Lung (tissue), 9 donors: ENCODE measurements at regions not wholly inside any gene's neighbourhood (a gene's known extent, or its start where the extent isn't known, plus 50 kb on each side); places are given as distances from the start of the nearest gene placed in this dataset.
"Not testable (repeated sequence)": the region's sequence is repeated elsewhere in the genome, so short reads cannot be mapped to it uniquely, and the experiment has no call there.

ENCODE experiments used
- ATAC-seq: fragments of 200-7000 bp; cut with Tn5 transposase; one replicate; pipeline ENCODE4 v1.9.1; 2020; ENCODE audit warnings: moderate number of reproducible peaks; ENCODE audit not compliant: insufficient read depth, low FRiP score
- DNase-seq, 3 donors: peaks; one replicate each; pipeline ENCODE4 v3.0.0-alpha.2; 2013 to 2017
- H3K27ac ChIP-seq, 2 donors: one replicate each; pipeline ENCODE4 v1.5.1; 2013; ENCODE audit warnings: mild to moderate bottlenecking in 2 of 2, moderate library complexity in 2 of 2, control low read depth in 1 of 2, inconsistent platforms in 1 of 2, low read depth in 1 of 2, low read length in 1 of 2
- H3K27me3 ChIP-seq, 3 donors: one replicate each; pipeline ENCODE4 v1.5.1; 2013; ENCODE audit warnings: low read length in 2 of 3; ENCODE audit not compliant: control insufficient read depth in 3 of 3, insufficient read depth in 3 of 3
- H3K36me3 ChIP-seq, 4 donors: one replicate each; pipeline ENCODE4 v1.5.1; 2013; ENCODE audit warnings: low read length in 4 of 4, mild to moderate bottlenecking in 1 of 4, moderate library complexity in 1 of 4; ENCODE audit not compliant: control insufficient read depth in 4 of 4, insufficient read depth in 4 of 4
- H3K4me1 ChIP-seq, 5 donors: one replicate each; pipeline ENCODE4 v1.5.1; 2013; ENCODE audit warnings: low read length in 5 of 5, mild to moderate bottlenecking in 2 of 5, moderate library complexity in 1 of 5; ENCODE audit not compliant: control insufficient read depth in 5 of 5, insufficient read depth in 5 of 5
- H3K4me3 ChIP-seq: one replicate; pipeline ENCODE4 v1.5.1; 2013; ENCODE audit warnings: mild to moderate bottlenecking, control low read depth, moderate library complexity
- H3K9ac ChIP-seq, 2 donors: one replicate each; pipeline ENCODE4 v1.5.1; 2013; ENCODE audit warnings: low read length in 2 of 2, control low read depth in 1 of 2; ENCODE audit not compliant: insufficient read depth in 1 of 2
- H3K9me3 ChIP-seq, 4 donors: one replicate each; pipeline ENCODE4 v1.5.1; 2013; ENCODE audit warnings: low read length in 3 of 4, mild to moderate bottlenecking in 1 of 4, moderate library complexity in 1 of 4; ENCODE audit not compliant: control insufficient read depth in 4 of 4, insufficient read depth in 3 of 4
- WGBS, 2 donors: extraction: QIAGEN DNeasy Blood & Tissue Kit; methylation state at CpG; one replicate each; pipeline ENCODE4 v1.1.7; 2013; 5-methylcytosine and 5-hydroxymethylcytosine counted together
- donor health status: Bipolar disorder and iron deficiency.
- donor health status: healthy.
- donor health status: DM: yes; HTN: yes; CAD: no.

DNA sequence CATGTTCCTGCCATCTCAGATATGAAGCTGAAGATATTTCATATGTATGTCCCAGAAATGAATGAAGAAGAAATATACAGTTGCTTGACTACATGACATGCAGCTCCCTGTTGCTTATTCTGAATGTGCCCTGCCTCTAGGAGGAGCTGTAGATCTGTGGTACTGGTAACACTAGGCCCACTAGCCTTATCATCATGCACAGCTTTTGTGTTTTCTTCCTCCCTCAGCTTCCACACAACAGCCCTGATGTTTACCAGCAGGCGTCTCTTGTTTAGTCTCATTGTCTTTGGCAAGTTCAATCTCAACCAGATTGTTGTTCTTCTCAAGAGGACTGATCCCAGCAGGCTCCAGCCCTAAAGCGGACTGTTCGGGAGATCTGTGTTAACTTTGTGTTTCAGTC is 104.8 kb downstream of the ATP6V0E2 start:
- H3K27ac ChIP-seq, H3K4me3 ChIP-seq, H3K4me1 ChIP-seq, DNase-seq, H3K27me3 ChIP-seq, ATAC-seq, H3K9me3 ChIP-seq, H3K9ac ChIP-seq, H3K36me3 ChIP-seq: not testable (repeated sequence)
- WGBS, 2 donors, result 82 to 92% methylated on average over 3 of the region's 3 CpGs

DNA sequence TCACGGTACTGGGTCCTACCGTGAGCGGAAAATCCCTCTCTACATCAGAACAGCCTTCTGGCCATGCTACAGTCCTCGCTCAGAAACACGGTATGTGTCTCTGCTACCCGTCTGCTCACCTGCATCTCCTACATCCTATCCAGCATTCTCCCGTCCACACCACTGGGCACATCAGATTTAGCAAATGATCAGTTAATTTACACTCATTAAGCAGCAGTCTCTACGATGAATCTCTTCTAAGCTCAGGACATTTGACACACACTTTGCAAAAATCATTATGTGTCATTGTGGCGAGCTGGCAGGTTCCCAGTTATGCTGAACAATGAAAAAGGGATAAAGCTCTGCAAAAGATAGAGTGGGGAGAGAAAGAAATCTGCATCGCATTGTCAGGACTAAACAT is 105.2 kb downstream of the ATP6V0E2 start:
- H3K27me3 ChIP-seq, ATAC-seq, H3K4me3 ChIP-seq, H3K9me3 ChIP-seq, H3K36me3 ChIP-seq, DNase-seq, H3K4me1 ChIP-seq, H3K27ac ChIP-seq, H3K9ac ChIP-seq: not testable (repeated sequence)
- WGBS, 2 donors, result 78% methylated on average over 9 to 10 of the region's 10 CpGs

DNA sequence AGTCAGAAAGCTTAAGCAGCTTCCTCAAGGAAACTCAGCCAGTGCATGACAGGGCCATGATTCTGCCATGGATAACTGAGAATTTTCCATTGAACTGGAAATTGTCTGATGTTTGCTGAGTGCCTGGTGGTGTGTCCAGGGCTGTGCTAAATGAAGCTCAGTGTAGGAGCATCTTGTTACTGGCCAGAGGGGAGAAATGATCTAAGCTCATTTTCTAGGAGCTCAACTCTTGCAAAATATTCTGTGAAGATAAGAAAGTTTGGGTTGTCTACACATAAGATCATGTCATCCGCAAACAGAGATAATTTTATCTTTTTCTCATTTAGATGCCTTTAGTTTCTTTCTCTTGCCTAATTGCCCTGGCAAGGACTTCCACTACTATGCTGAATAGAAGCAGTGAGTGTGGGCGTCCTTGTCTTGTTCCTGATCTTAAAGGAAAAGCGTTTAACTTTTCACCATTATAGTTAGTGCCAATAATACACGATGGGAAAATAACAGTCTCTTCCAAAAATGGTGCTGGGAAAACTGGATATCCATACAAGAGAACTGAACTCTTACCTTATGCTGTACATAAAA is 108.9 kb downstream of the ATP6V0E2 start:
- 62% methylated on average over 4 of the region's 4 CpGs for WGBS, 2 donors
- not testable (repeated sequence) for H3K27ac ChIP-seq, H3K4me1 ChIP-seq, H3K4me3 ChIP-seq, H3K9ac ChIP-seq, H3K27me3 ChIP-seq, DNase-seq, ATAC-seq, H3K9me3 ChIP-seq, H3K36me3 ChIP-seq

DNA sequence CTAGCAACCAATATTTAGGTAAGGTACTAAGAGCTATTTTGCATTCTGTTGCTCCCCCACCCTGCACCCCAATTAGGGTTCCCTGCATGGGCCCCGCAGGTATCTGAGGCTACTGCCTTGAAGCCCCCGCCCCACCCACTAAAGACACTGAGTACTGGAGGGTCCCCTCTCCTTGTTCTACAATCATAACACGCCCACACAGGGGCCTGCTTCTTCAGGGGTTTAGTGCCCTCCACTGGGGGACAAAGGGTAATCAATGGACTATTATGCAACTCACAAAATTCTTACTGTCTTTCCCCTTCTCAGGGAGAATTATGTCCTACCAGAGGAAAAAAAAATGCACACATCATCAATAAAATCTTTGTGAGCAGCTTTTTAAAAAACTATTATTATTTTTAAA is 113.1 kb downstream of the ATP6V0E2 start:
- not testable (repeated sequence) for H3K36me3 ChIP-seq, H3K9ac ChIP-seq, DNase-seq, H3K4me3 ChIP-seq, H3K27me3 ChIP-seq, H3K9me3 ChIP-seq, H3K27ac ChIP-seq, H3K4me1 ChIP-seq, ATAC-seq
- no CpG with 5 or more reads among the region's 3 CpGs for WGBS, 2 donors

DNA sequence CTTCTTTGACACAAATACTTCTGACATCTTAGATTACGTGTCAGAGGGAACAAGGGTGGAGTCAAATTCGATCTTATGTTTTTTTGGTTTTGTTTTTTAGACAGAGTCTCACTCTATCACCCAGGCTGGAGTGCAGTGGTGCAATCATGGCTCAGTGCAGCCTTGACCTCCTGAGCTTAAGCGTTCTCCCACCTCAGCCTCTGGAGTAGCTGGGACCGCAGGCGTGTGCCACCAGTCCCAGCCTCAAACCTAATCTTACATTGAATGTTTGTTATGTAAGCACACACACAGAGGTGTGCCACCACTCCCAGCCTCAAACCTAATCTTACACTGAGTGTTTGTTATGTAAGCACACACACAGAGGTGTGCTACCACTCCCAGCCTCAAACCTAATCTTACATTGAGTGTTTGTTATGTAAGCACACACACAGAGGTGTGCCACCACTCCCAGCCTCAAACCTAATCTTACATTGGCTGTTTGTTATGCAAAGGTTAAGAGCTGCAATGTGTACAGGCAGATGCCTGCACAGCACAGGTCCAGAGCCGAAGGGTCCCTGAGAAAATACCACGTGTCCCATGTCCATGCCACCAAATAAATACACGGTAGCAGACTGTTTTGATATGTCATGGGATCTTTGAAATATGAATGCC is 118.0 kb downstream of the ATP6V0E2 start:
- not testable (repeated sequence) for H3K36me3 ChIP-seq, H3K27ac ChIP-seq, H3K4me1 ChIP-seq, H3K4me3 ChIP-seq, H3K27me3 ChIP-seq, H3K9me3 ChIP-seq, H3K9ac ChIP-seq, DNase-seq
- 75 to 87% methylated on average over 8 of the region's 8 CpGs for WGBS, 2 donors
- peak; percentile 19 for ATAC-seq

DNA sequence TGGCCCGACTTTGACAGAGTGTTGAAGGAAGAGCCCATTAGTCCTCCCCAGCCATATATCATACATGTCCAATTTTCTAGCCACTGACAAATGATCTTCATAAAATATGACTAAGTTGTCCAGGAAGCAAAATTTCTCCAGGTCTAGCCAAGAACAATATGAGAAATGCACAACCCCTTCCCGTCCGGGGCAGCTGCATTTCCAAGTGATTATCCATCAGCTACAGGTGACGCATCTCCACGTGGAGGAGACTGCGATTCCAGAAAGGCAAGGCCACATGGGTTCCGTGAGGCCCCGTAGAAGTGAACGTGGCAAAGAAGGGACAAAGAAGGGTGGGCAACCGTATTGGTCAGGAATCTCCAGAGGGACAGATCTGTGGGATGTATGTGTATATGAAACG is 118.6 kb downstream of the ATP6V0E2 start:
- not testable (repeated sequence) for H3K4me3 ChIP-seq, H3K9ac ChIP-seq, H3K4me1 ChIP-seq, H3K27me3 ChIP-seq, ATAC-seq, H3K27ac ChIP-seq, H3K36me3 ChIP-seq, H3K9me3 ChIP-seq, DNase-seq
- WGBS, 2 donors, result 86 to 88% methylated on average over 11 of the region's 11 CpGs

DNA sequence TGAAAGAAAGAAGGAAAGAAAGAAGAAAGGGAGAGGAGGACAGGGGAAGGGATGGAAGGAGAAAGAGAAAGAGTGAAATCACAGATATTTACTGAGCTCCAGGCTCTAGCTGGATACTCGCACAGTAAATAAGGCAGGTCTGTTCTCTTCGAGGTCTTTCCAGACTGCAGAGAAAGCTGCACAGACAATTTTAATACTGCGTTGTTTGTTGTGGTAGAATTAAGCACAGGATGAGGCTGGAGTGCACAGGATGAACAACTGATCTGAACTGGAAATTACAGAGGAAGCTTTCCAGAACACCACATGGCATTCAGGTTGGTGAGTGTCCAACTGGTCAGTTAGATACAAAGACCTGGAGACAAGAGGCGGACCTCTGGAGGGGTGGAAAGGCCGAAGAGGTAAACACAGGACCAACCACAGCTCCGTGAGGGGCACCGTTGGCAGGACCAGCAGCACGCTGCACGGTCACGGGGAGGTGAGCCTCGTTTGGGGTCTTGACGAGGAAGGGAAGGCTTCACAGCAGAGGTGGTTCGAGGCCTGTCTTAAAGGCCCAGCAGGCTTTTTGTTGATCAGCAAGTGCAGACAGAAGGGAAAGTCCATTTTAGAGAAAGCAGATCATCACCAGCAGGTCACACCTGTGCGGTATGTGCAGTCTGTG is 121.7 kb downstream of the ATP6V0E2 start:
- not testable (repeated sequence) for H3K36me3 ChIP-seq, H3K9ac ChIP-seq, H3K9me3 ChIP-seq, ATAC-seq, H3K27ac ChIP-seq, H3K4me1 ChIP-seq, DNase-seq, H3K4me3 ChIP-seq, H3K27me3 ChIP-seq
- WGBS, 2 donors, result 81 to 83% methylated on average over 13 of the region's 14 CpGs

DNA sequence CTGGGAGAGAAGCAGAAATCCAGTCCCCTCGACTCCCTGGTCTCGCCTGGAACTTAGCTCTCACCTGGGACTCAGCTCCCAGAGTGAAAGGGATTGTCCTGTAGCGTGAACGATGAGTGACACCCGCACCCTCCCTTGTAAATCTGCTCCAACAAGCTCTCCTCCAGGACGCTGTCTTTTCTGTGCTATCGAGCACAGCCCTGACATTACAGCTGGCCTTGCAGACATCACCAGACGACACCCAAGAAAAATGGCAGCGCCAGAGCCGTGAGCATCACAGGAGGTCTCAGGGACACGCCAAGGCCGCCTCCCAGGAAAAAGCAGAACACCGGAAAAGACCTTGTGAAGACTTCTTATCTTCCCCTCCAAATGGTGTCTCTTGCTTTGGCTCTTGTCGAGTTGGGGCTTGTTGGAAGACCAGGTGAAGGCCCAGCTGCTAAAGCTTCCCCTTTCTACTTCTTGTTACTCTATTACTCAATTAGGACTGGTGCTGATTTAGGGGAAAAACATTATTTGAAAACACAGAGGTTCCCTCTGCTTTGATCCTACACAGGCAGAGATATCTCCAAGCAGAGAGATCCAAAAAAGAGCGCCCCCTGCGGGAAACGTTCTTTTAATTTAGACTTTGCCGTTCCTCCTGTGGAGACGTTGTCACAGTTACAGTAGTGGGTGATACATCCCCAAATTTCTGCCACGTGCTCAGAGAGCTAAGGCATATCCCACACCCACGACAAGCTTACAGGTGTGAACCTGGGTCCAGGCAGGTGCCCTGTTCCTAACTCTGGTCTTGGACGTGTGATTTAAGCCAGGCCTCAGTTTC is 127.2 kb downstream of the ATP6V0E2 start:
- peak in 1 of 3 donors; percentile 1 for DNase-seq
- not testable (repeated sequence) for H3K4me3 ChIP-seq, H3K4me1 ChIP-seq, ATAC-seq, H3K9ac ChIP-seq, H3K9me3 ChIP-seq, H3K27ac ChIP-seq, H3K27me3 ChIP-seq, H3K36me3 ChIP-seq
- 56 to 59% methylated on average over 20 to 22 of the region's 22 CpGs for WGBS, 2 donors
